PC-9 (cell line): ENCODE measurements at regions not wholly inside any gene's neighbourhood (a gene's known extent, or its start where the extent isn't known, plus 50 kb on each side); places are given as distances from the start of the nearest gene placed in this dataset.

Source experiments
- BruUV-seq: library from RNA; stranded (reverse); fragments of 400-500 nt; replicated peaks from 2 replicates; lab custom pipeline; 2021; lab: Mats Ljungman, UMichigan
- CTCF ChIA-PET: fragments of 300-600 bp; sonication (Branson Sonifier 250); formaldehyde crosslinking; loops from one replicate; lab custom pipeline; 2022; ENCODE audit warnings: antibody characterized with exemption; lab: Charles Lee
- POLR2A ChIA-PET: fragments of 300-600 bp; sonication (Branson Sonifier 250); formaldehyde crosslinking; loops from one replicate; lab custom pipeline; 2022; ENCODE audit warnings: antibody characterized with exemption; ENCODE audit not compliant: unreplicated experiment; lab: Charles Lee
- DNase-seq, 2 experiments: peaks; one replicate each; pipeline versions ENCODE4 v3.0.0 to v3.0.0-alpha.2; 2015 to 2022; ENCODE audit warnings: mixed read lengths in 1 of 2
- H2AFZ ChIP-seq: fragments of 200-600 bp; sonication (generic); 2 replicates; pipeline ENCODE4 v1.8.1; 2017; ENCODE audit warnings: antibody characterized with exemption
- H3F3A ChIP-seq: fragments of 200-600 bp; sonication (generic); 2 replicates; pipeline ENCODE4 v1.8.1; 2017; ENCODE audit warnings: antibody characterized with exemption, mild to moderate bottlenecking, low read depth; ENCODE audit not compliant: insufficient read depth
- H3K27ac ChIP-seq: fragments of 200-600 bp; sonication (generic); 2 replicates; pipeline ENCODE4 v1.6.1; 2016; ENCODE audit warnings: mixed run types
- H3K27me3 ChIP-seq: fragments of 200-600 bp; sonication (generic); 2 replicates; pipeline ENCODE4 v1.6.1; 2016; ENCODE audit warnings: low read depth, mixed run types; ENCODE audit not compliant: insufficient read depth
- H3K36me3 ChIP-seq: fragments of 200-600 bp; sonication (generic); 2 replicates; pipeline ENCODE4 v1.6.1; 2016; ENCODE audit warnings: low read depth, mixed run types
- H3K4me1 ChIP-seq: fragments of 200-600 bp; sonication (generic); replicated peaks from 2 replicates; pipeline ENCODE4 v1.6.1; 2016; ENCODE audit warnings: mixed run types; ENCODE audit not compliant: insufficient read depth
- H3K4me2 ChIP-seq: fragments of 200-600 bp; sonication (generic); 2 replicates; pipeline ENCODE4 v1.6.1; 2017; ENCODE audit warnings: mixed run types
- H3K4me3 ChIP-seq: fragments of 200-600 bp; sonication (generic); 2 replicates; pipeline ENCODE4 v1.6.1; 2016; ENCODE audit warnings: mixed run types
- H3K79me2 ChIP-seq: fragments of 200-600 bp; sonication (generic); 2 replicates; pipeline ENCODE4 v1.6.1; 2017; ENCODE audit warnings: low read depth, mixed run types
- H3K9me2 ChIP-seq: fragments of 200-600 bp; sonication (generic); 2 replicates; pipeline ENCODE4 v1.8.1; 2017; ENCODE audit warnings: mild to moderate bottlenecking; ENCODE audit not compliant: insufficient read depth
- H3K9me3 ChIP-seq: fragments of 200-600 bp; sonication (generic); 2 replicates; pipeline ENCODE4 v1.8.1; 2016; ENCODE audit warnings: low read depth; ENCODE audit not compliant: insufficient read depth
- H4K20me1 ChIP-seq: fragments of 200-600 bp; sonication (generic); 2 replicates; pipeline ENCODE4 v1.8.1; 2017; ENCODE audit not compliant: insufficient read depth
- CTCF ChIP-seq: fragments of 200-600 bp; sonication (generic); conservative IDR thresholded peaks from 2 replicates; pipeline ENCODE4 v1.6.1; 2017; ENCODE audit warnings: mixed run types, antibody characterized with exemption, mild to moderate bottlenecking, moderate library complexity
- EZH2 ChIP-seq: fragments of 200-600 bp; sonication (generic); IDR thresholded peaks from 2 replicates; pipeline ENCODE4 v1.8.0; 2017; ENCODE audit warnings: antibody characterized with exemption, low read depth
- intact Hi-C: fragments of 100-400 bp; cut with micrococcal nuclease; formaldehyde crosslinking; loops from one replicate; pipeline ENCODE4 v1.10.0; 2022; ENCODE audit not compliant: unreplicated experiment

GRCh38 chr10:129272176-129272575, 194.9 kb upstream of the MGMT start:
- Histone ChIP-seq H3K36me3 (no peaks in the 10 kb centered on the region), H4K20me1 (no peaks in the 10 kb centered on the region), H3F3A (no peaks in the 10 kb centered on the region), H3K4me3 (no peak overlapping the region), H3K27ac (no peak overlapping the region), H3K4me1 (no peaks in the 10 kb centered on the region), H3K9me2 (no peaks in the 10 kb centered on the region), H3K9me3 (no peaks in the 10 kb centered on the region), H3K4me2 (no peak overlapping the region), H3K27me3 (peaks cover 43% of the 10 kb centered on the region), H2AFZ (no peak overlapping the region), H3K79me2 (no peaks in the 10 kb centered on the region)
- no TSS peak for BruUV-seq
- intact Hi-C loops: no loop called here
- POLR2A ChIA-PET: no interaction called here
- DNase-seq: no peak
- CTCF ChIA-PET: no interaction called here
- no peak for TF ChIP-seq EZH2
- TF ChIP-seq CTCF: no peak

- Histone ChIP-seq H3K4me3 (no peak overlapping the region), H3K9me2 (no peaks in the 10 kb centered on the region), H3K9me3 (no peaks in the 10 kb centered on the region), H3K4me1 (no peaks in the 10 kb centered on the region), H3K36me3 (no peaks in the 10 kb centered on the region), H3K27ac (no peak overlapping the region), H3K4me2 (no peak overlapping the region), H3K79me2 (no peaks in the 10 kb centered on the region), H4K20me1 (no peaks in the 10 kb centered on the region), H2AFZ (no peak overlapping the region), H3F3A (no peaks in the 10 kb centered on the region), H3K27me3 (peaks cover 50% of the 10 kb centered on the region)
- BruUV-seq: no TSS peak
- POLR2A ChIA-PET: no interaction called here
- no peak for DNase-seq
- CTCF ChIA-PET: no interaction called here
- intact Hi-C loops: no loop called here
- TF ChIP-seq EZH2 (no peak), CTCF (no peak)
These were observed 194.0 kb upstream of the MGMT start for GRCh38 chr10:129272866-129273650.

- TF ChIP-seq EZH2 (no peak), CTCF (no peak)
- no peaks in the 10 kb centered on the region for H3F3A ChIP-seq
- no peak overlapping the region for H3K27ac ChIP-seq
- intact Hi-C loops: no loop called here
- no peaks in the 10 kb centered on the region for H3K79me2 ChIP-seq
- ChIA-PET POLR2A (no interaction called here), CTCF (no interaction called here)
- no peak overlapping the region for H3K4me3 ChIP-seq
- DNase-seq: no peak
- no TSS peak for BruUV-seq
- H3K27me3 ChIP-seq: peaks cover 50% of the 10 kb centered on the region
- H3K4me2 ChIP-seq: no peak overlapping the region
- H3K4me1 ChIP-seq: no peaks in the 10 kb centered on the region
- no peaks in the 10 kb centered on the region for H3K9me2 ChIP-seq
- H3K36me3 ChIP-seq: no peaks in the 10 kb centered on the region
- H3K9me3 ChIP-seq: no peaks in the 10 kb centered on the region
- H4K20me1 ChIP-seq: no peaks in the 10 kb centered on the region
- no peak overlapping the region for H2AFZ ChIP-seq
These were observed 193.2 kb upstream of the MGMT start for GRCh38 chr10:129273860-129274259.
